ENCODE measurements at regions not wholly inside any gene's neighbourhood (a gene's known extent, or its start where the extent isn't known, plus 50 kb on each side); places are given as distances from the start of the nearest gene placed in this dataset.

GRCh38 chr18:44331656-44332570 lies 348.8 kb upstream of the SETBP1 start:
- POLR2A ChIA-PET: no interaction called here
- CTCF ChIA-PET: no interaction called here
- Histone ChIP-seq H4K20me1 (ENCODE audit: control insufficient read depth, insufficient read depth, low read length, poor library complexity, severe bottlenecking) (no peaks in the 10 kb centered on the region), H3K27ac (ENCODE audit: low read length in 2 of 2) (no peak overlapping the region), H3K27me3 (replicated peaks in 1 of 4; ENCODE audit: control extremely low read depth in 1 of 4, control insufficient read depth in 3 of 4, insufficient read depth in 4 of 4, low read length in 3 of 4) (no peaks in the 10 kb centered on the region), H3K4me3 (ENCODE audit: control extremely low read depth in 1 of 5, extremely low read depth in 1 of 5, insufficient read depth in 1 of 5, low read depth in 2 of 5, low read length in 4 of 5) (no peak overlapping the region), H3K4me1 (ENCODE audit: control insufficient read depth in 2 of 2, insufficient read depth in 2 of 2, low read length in 2 of 2) (no peaks in the 10 kb centered on the region), H3K4me2 (replicated peaks; ENCODE audit: low read depth, low read length, poor library complexity, severe bottlenecking) (no peak overlapping the region), H3K79me2 (ENCODE audit: control insufficient read depth, insufficient read depth, low read length) (no peaks in the 10 kb centered on the region), H3K9ac (ENCODE audit: low read length) (no peak overlapping the region), H3K36me3 (replicated peaks in 1 of 2; ENCODE audit: control extremely low read depth in 1 of 2, control insufficient read depth in 1 of 2, extremely low read depth in 1 of 2, insufficient read depth in 2 of 2, low read length in 1 of 2) (no peaks in the 10 kb centered on the region), H2AFZ (ENCODE audit: insufficient read depth, low read depth, low read length, poor library complexity, severe bottlenecking) (no peak overlapping the region), H3K9me3 (ENCODE audit: control extremely low read depth in 1 of 3, control insufficient read depth in 2 of 3, insufficient read depth in 1 of 3, low read length in 2 of 3) (peaks cover 0 to 3% (median 0%) of the 10 kb centered on the region in 3 donors)
- intact Hi-C loops (cut with micrococcal nuclease): no loop called here
- TF ChIP-seq EZH2 (IDR thresholded peaks at IDR 0.05; ENCODE audit: borderline replicate concordance, insufficient read depth, low read depth, low read length, poor library complexity, severe bottlenecking) (no peak), CTCF (IDR thresholded peaks at IDR 0.05) (no peak)
- ATAC-seq (ENCODE audit: low read depth) (no peak), DNase-seq (no peak)
- no CpG with 5 or more reads among the region's 6 CpGs for WGBS (ENCODE audit: insufficient coverage)
- no peak overlapping the region for H3K27ac Mint-ChIP-seq
- no peaks in the 10 kb centered on the region for H3K4me1 Mint-ChIP-seq
- no peaks in the 10 kb centered on the region for H3K27me3 Mint-ChIP-seq
- H3K9me3 Mint-ChIP-seq (ENCODE audit: insufficient read depth): peaks cover 9% of the 10 kb centered on the region
- H3K4me3 Mint-ChIP-seq: no peak overlapping the region

- H3K27ac Mint-ChIP-seq: no peak overlapping the region
- intact Hi-C loops (cut with micrococcal nuclease): no loop called here
- peaks cover 0 to 17% (median 4%) of the 10 kb centered on the region in 3 donors for H3K9me3 ChIP-seq (ENCODE audit: control extremely low read depth in 1 of 3, control insufficient read depth in 2 of 3, insufficient read depth in 1 of 3, low read length in 2 of 3)
- no peak overlapping the region for H3K9ac ChIP-seq (ENCODE audit: low read length)
- no peak overlapping the region for H3K4me3 ChIP-seq (ENCODE audit: control extremely low read depth in 1 of 5, extremely low read depth in 1 of 5, insufficient read depth in 1 of 5, low read depth in 2 of 5, low read length in 4 of 5)
- H4K20me1 ChIP-seq (ENCODE audit: control insufficient read depth, insufficient read depth, low read length, poor library complexity, severe bottlenecking): no peaks in the 10 kb centered on the region
- no peaks in the 10 kb centered on the region for H3K27me3 ChIP-seq (replicated peaks in 1 of 4; ENCODE audit: control extremely low read depth in 1 of 4, control insufficient read depth in 3 of 4, insufficient read depth in 4 of 4, low read length in 3 of 4)
- peaks cover 6% of the 10 kb centered on the region for H3K4me1 Mint-ChIP-seq
- H3K79me2 ChIP-seq (ENCODE audit: control insufficient read depth, insufficient read depth, low read length): no peaks in the 10 kb centered on the region
- H3K36me3 ChIP-seq (replicated peaks in 1 of 2; ENCODE audit: control extremely low read depth in 1 of 2, control insufficient read depth in 1 of 2, extremely low read depth in 1 of 2, insufficient read depth in 2 of 2, low read length in 1 of 2): no peaks in the 10 kb centered on the region
- whole genome bisulfite sequencing (ENCODE audit: insufficient coverage): 89% methylated on average over 1 of the region's 1 CpG
- DNase-seq: no peak
- CTCF ChIA-PET: no interaction called here
- H3K4me2 ChIP-seq (replicated peaks; ENCODE audit: low read depth, low read length, poor library complexity, severe bottlenecking): no peak overlapping the region
- H3K4me3 Mint-ChIP-seq: no peak overlapping the region
- no peaks in the 10 kb centered on the region for H3K27me3 Mint-ChIP-seq
- no peak for TF ChIP-seq CTCF (IDR thresholded peaks at IDR 0.05)
- TF ChIP-seq EZH2 (IDR thresholded peaks at IDR 0.05; ENCODE audit: borderline replicate concordance, insufficient read depth, low read depth, low read length, poor library complexity, severe bottlenecking): no peak
- no peak overlapping the region for H2AFZ ChIP-seq (ENCODE audit: insufficient read depth, low read depth, low read length, poor library complexity, severe bottlenecking)
- POLR2A ChIA-PET: no interaction called here
- no peak for ATAC-seq (ENCODE audit: low read depth)
- H3K27ac ChIP-seq (ENCODE audit: low read length in 2 of 2): no peak overlapping the region
- peaks cover 21% of the 10 kb centered on the region for H3K9me3 Mint-ChIP-seq (ENCODE audit: insufficient read depth)
- peaks cover 4% of the 10 kb centered on the region in 2 donors for H3K4me1 ChIP-seq (ENCODE audit: control insufficient read depth in 2 of 2, insufficient read depth in 2 of 2, low read length in 2 of 2)
Measured at GRCh38 chr18:44341759-44342158, 338.9 kb upstream of the SETBP1 start.

All from B cell (primary cell).